Testis (tissue), 2 donors: ENCODE measurements at regions not wholly inside any gene's neighbourhood (a gene's known extent, or its start where the extent isn't known, plus 50 kb on each side); places are given as distances from the start of the nearest gene placed in this dataset.

Source experiments
- CTCF ChIP-seq, 3 experiments: fragments of 450-650 bp in 2 of 3; fragments of 200-600 bp in 1 of 3; sonication (generic) in 1 of 3; IDR thresholded peaks; one replicate each; pipeline ENCODE4 v1.5.1; 2016 to 2019; ENCODE audit warnings: antibody characterized with exemption in 3 of 3, mild to moderate bottlenecking in 2 of 3, moderate library complexity in 1 of 3
- POLR2A ChIP-seq: fragments of 450-650 bp; IDR thresholded peaks from one replicate; pipeline ENCODE4 v1.6.1; 2017; ENCODE audit warnings: antibody characterized with exemption, mild to moderate bottlenecking, moderate library complexity

- TF ChIP-seq CTCF (IDR thresholded peaks at IDR 0.05) (no peak), POLR2A (no peak)
These were observed 329.1 kb upstream of the TSHZ2 start for GRCh38 chr20:52643034-52643433.
